ENCODE measurements at regions not wholly inside any gene's neighbourhood (a gene's known extent, or its start where the extent isn't known, plus 50 kb on each side); places are given as distances from the start of the nearest gene placed in this dataset.

DNA sequence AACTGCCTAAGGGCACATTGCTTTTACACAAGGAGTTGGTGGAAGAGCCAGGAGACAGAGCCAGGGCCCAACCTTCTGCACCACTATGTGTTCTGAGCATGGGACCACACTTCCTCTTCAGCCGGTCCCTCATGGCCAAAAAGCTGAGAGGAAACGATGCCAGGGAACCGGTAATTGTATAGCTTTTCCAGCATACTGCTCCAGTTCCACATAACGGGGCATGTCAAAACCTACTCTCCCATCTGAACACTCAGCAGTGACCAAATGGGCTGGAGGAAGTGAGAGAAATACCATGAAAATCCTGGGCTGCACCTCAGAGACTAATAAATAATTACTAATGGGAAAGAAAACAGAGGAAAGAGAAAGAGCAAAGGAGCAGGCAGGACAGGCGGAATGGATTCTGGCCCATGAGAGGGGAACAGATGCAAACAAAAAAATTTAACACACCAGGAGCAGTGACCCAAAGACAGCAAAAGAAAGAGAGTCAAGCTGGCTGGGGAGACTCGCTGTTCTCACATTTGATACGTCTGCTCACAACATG is 52.0 kb upstream of the BMP2 start:
- Histone ChIP-seq H3F3A (replicated peaks; ENCODE audit: insufficient read depth) (no peaks in the 10 kb centered on the region), H3K4me2 (no peak overlapping the region), H3K27me3 (ENCODE audit: insufficient read depth) (no peaks in the 10 kb centered on the region), H3K4me1 (ENCODE audit: control insufficient read depth in 1 of 2, insufficient read depth in 2 of 2, low read depth in 1 of 2, low read length in 1 of 2) (no peaks in the 10 kb centered on the region), H3K9ac (no peak overlapping the region), H2AFZ (ENCODE audit: low read depth) (no peak overlapping the region), H3K27ac (ENCODE audit: low read depth in 2 of 2, low read length in 1 of 2) (no peak overlapping the region), H4K20me1 (ENCODE audit: insufficient read depth) (no peaks in the 10 kb centered on the region), H3K79me2 (ENCODE audit: insufficient read depth) (no peaks in the 10 kb centered on the region), H3K9me2 (no peaks in the 10 kb centered on the region), H3K36me3 (replicated peaks in 1 of 2; ENCODE audit: control insufficient read depth in 1 of 2, insufficient read depth in 2 of 2, low read length in 1 of 2) (no peaks in the 10 kb centered on the region), H3K9me3 (no peaks in the 10 kb centered on the region), H3K4me3 (ENCODE audit: low read depth in 2 of 2, low read length in 1 of 2) (no peak overlapping the region)
- TF ChIP-seq, protein P1, sequence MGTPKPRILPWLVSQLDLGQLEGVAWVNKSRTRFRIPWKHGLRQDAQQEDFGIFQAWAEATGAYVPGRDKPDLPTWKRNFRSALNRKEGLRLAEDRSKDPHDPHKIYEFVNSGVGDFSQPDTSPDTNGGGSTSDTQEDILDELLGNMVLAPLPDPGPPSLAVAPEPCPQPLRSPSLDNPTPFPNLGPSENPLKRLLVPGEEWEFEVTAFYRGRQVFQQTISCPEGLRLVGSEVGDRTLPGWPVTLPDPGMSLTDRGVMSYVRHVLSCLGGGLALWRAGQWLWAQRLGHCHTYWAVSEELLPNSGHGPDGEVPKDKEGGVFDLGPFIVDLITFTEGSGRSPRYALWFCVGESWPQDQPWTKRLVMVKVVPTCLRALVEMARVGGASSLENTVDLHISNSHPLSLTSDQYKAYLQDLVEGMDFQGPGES (IDR thresholded peaks at IDR 0.05; ENCODE audit: low read depth, low read length) = no peak
- TF ChIP-seq CHD2 (IDR thresholded peaks at IDR 0.05; ENCODE audit: low read length, partially characterized antibody) (no peak), TCF12 (IDR thresholded peaks at IDR 0.05) (no peak)
- POLR2A ChIA-PET = no interaction called here
- no peak for DNase-seq
- CTCF ChIA-PET = no interaction called here
- 17% methylated on average over 7 of the region's 7 CpGs for WGBS (ENCODE audit: low lambda C conversion rate)

DNA sequence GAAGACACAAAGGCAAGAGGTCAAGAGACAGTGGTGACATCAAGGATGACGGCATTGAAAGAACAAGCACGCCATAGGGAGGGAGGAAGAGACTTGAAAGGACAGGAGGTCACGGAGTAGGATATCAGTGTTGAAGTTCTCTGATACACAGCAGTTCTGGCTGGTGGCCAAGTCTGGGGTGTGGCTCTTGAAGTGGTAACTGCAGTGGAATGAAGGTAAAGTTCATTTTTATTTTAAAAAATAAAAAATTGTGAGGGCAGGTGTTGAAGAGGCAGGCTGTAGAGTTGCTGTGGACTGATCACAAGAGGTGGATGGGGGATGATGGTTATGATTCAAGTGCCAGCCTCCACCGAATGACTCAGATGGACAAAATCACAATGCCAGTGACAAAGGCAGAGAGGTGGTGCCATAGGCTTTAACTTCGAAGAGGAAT is 53.2 kb upstream of the BMP2 start:
- Histone ChIP-seq H3K36me3 (replicated peaks in 1 of 2; ENCODE audit: control insufficient read depth in 1 of 2, insufficient read depth in 2 of 2, low read length in 1 of 2) (no peaks in the 10 kb centered on the region), H3K4me2 (no peak overlapping the region), H4K20me1 (ENCODE audit: insufficient read depth) (no peaks in the 10 kb centered on the region), H3K4me1 (ENCODE audit: control insufficient read depth in 1 of 2, insufficient read depth in 2 of 2, low read depth in 1 of 2, low read length in 1 of 2) (no peaks in the 10 kb centered on the region), H3K27me3 (ENCODE audit: insufficient read depth) (no peaks in the 10 kb centered on the region), H3K9ac (no peak overlapping the region), H3K9me3 (no peaks in the 10 kb centered on the region), H2AFZ (ENCODE audit: low read depth) (no peak overlapping the region), H3K27ac (ENCODE audit: low read depth in 2 of 2, low read length in 1 of 2) (no peak overlapping the region), H3K9me2 (no peaks in the 10 kb centered on the region), H3F3A (replicated peaks; ENCODE audit: insufficient read depth) (no peaks in the 10 kb centered on the region), H3K4me3 (ENCODE audit: low read depth in 2 of 2, low read length in 1 of 2) (no peak overlapping the region), H3K79me2 (ENCODE audit: insufficient read depth) (no peaks in the 10 kb centered on the region)
- no peak for DNase-seq
- no peak for TF ChIP-seq NRF1 (IDR thresholded peaks at IDR 0.05; ENCODE audit: low read depth, low read length)
- TF ChIP-seq MXI1 (IDR thresholded peaks at IDR 0.05; ENCODE audit: low read depth, low read length) = no peak
- TF ChIP-seq FOXJ3 (CRISPR knock-in tag; IDR thresholded peaks at IDR 0.05) = no peak
- TF ChIP-seq RFX5 (IDR thresholded peaks at IDR 0.05; ENCODE audit: low read length) = no peak
- no peak for TF ChIP-seq SIN3A (IDR thresholded peaks at IDR 0.05; ENCODE audit: borderline replicate concordance, low read depth, low read length)
- TF ChIP-seq, protein P2, sequence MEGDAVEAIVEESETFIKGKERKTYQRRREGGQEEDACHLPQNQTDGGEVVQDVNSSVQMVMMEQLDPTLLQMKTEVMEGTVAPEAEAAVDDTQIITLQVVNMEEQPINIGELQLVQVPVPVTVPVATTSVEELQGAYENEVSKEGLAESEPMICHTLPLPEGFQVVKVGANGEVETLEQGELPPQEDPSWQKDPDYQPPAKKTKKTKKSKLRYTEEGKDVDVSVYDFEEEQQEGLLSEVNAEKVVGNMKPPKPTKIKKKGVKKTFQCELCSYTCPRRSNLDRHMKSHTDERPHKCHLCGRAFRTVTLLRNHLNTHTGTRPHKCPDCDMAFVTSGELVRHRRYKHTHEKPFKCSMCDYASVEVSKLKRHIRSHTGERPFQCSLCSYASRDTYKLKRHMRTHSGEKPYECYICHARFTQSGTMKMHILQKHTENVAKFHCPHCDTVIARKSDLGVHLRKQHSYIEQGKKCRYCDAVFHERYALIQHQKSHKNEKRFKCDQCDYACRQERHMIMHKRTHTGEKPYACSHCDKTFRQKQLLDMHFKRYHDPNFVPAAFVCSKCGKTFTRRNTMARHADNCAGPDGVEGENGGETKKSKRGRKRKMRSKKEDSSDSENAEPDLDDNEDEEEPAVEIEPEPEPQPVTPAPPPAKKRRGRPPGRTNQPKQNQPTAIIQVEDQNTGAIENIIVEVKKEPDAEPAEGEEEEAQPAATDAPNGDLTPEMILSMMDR (IDR thresholded peaks at IDR 0.05) = no peak
- no peak for TF ChIP-seq CHD2 (IDR thresholded peaks at IDR 0.05; ENCODE audit: low read length, partially characterized antibody)
- ChIA-PET POLR2A (no interaction called here), CTCF (no interaction called here)
- WGBS (ENCODE audit: low lambda C conversion rate) = 23% methylated on average over 5 of the region's 5 CpGs

Data from SK-N-SH (cell line).